Neural progenitor cell (in vitro differentiated cells): ENCODE measurements at regions not wholly inside any gene's neighbourhood (a gene's known extent, or its start where the extent isn't known, plus 50 kb on each side); places are given as distances from the start of the nearest gene placed in this dataset.

Experiments
- CTCF ChIP-seq: fragments of 200-600 bp; sonication (generic); IDR thresholded peaks from 2 replicates; pipeline ENCODE4 v1.5.1; 2017; ENCODE audit warnings: antibody characterized with exemption, mild to moderate bottlenecking
- EZH2 ChIP-seq: fragments of 200-600 bp; sonication (generic); IDR thresholded peaks from 2 replicates; pipeline ENCODE4 v1.6.1; 2017; ENCODE audit warnings: antibody characterized with exemption, mild to moderate bottlenecking, moderate library complexity

GRCh38 chr6:145034664-145035063 is 700.7 kb downstream of the EPM2A start:
- TF ChIP-seq CTCF (no peak), EZH2 (no peak)
